ENCODE measurements at regions not wholly inside any gene's neighbourhood (a gene's known extent, or its start where the extent isn't known, plus 50 kb on each side); places are given as distances from the start of the nearest gene placed in this dataset.

DNA sequence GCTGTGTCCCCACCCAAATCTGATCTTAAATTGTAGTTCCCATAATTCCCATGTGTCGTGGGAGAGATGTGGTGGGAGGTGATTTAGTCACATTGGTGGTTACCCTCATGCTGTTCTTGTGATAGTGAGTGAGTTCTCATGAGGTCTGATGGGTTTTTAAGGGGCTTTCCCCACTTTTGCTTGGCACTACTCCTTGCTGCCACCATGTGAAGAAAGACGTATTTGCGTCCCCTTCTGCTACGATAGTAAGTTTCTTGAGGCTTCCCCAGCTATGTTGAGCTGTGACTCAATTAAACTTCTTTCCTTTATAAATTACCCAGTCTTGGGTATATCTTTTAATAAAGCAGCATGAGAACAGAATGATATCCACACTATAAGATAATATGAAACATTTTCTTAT is 1023.4 kb downstream of the TLE4 start:
- no peak for DNase-seq

DNA sequence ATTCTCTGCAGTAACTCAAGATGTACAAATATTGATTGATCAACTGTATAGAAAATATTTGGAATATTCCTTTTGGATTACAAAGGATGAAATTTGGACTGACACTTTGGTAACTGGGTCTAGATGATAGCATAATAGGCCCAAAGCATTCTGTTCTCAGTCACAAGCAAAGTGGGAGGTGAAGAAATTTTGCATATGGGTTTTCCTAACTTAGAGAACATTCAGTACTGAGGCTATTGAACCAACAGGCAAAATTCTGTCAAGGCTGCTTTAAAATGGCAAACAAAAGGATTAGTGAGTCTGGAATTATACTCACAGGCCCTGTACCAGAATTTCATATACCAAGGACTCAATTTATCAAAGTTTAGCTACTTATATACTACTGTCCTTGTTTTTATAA is 1020.6 kb downstream of the TLE4 start:
- no peak for DNase-seq

- DNase-seq, result no peak
Measured at GRCh38 chr9:80586786-80587330, 1015.1 kb downstream of the TLE4 start.

DNA sequence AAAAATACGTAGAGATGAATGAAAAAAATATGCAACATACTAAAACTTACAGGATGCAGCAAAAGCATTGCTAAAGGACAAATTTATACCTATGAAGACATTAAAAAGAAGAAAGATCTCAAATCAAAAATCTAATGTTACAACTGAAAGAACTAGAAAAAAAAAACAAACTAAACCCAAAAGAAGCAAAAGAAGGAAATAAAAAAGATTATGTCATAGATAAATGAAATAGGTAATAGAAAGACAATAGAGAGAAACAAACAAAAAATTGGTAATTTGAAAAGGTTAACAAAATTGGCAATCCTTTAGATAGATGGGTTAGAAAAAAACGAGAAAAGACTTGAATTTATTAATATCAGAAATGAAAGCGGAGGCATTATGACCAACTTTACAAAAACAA is 1000.2 kb downstream of the TLE4 start:
- DNase-seq, result no peak

- no peak for DNase-seq
Measured at GRCh38 chr9:80569236-80569635, 997.5 kb downstream of the TLE4 start.

DNA sequence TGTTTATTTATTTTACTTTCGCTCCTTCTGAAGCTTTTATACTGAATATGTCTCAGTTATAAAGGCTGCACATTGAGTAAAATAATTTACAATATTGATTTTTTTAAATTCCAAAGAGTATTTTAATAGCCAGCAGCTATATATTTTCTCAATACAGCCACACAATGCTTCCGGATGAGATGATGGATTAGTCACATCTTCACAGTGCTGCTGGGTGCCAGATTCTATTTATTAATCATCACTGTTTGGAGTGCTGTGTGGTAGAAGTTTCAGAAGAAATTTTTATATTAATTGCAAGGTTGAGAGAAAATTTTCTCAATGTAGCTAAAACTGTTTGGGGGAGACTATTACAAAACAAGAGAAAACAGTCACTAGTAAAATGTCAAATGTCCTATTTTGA is 989.8 kb downstream of the TLE4 start:
- no peak for DNase-seq

GRCh38 chr9:80560976-80561375 is 989.2 kb downstream of the TLE4 start:
- DNase-seq, result no peak

GRCh38 chr9:80557256-80557655 is 985.5 kb downstream of the TLE4 start:
- no peak for DNase-seq

DNA sequence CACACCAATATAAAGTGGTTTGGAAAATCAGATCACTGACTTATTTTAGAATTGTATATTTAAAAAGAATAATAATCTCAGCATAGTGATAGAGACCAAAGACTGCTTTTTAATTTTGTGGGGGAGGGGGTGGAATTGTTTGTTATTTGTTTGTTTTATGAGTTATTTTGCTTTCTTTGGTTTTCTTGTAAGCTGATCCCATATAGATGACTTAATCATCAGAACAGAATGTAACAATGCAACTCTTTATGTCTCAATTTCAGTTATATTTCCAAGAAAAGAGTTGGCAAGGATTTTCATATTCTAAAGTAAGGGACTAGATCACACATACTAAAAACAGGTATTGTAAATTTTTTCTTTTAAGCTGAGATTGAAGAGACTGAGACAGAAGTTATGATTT is 984.9 kb downstream of the TLE4 start:
- no peak for DNase-seq

DNA sequence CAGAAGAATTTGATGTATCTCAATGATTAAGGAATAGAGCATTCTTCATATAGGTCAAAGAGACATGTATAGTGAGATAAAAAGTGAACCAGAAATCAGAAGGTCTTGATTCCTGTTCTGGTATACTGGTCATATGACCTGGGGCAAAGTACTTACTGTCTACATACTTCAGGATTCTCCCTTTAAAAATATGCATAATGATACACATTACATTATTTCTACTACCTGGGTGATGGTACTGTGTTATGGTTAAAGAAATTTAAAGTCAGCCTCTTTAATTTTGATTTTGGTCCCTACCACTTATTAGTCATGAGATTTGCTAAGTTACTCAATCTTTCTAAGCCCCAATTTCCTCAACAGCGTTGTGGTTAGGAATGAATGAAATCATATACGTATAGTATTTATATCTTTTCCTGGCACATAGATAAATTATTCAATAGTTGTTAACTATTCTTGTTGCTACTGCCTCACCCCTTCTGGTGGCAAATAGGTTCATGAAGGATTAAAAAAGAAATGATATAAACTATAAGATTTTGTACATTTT is 984.1 kb downstream of the TLE4 start:
- no peak for DNase-seq

DNA sequence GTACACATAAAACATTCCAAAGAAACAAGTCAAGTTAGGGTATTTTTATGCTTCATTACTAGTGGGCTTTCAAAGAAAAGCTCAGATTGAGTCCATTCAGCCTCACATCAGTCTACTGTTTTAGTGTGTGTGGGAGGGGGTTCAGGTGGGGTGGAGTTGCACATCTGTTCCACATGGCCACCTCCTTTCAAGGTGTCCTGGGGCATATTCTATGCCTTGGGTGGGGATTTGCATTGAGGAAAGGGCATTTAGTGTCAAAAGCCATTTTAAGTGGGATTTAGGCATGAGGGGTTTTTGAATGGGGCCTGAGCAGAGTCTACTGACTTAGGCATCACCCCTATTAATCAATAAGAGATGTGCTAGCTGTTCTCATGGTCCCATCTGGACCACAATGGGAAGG is 983.1 kb downstream of the TLE4 start:
- DNase-seq, result no peak

GRCh38 chr9:80554301-80554700 is 982.5 kb downstream of the TLE4 start:
- no peak for DNase-seq

- DNase-seq, result no peak
Measured at GRCh38 chr9:80552931-80553330, 981.2 kb downstream of the TLE4 start.

GRCh38 chr9:80550181-80550580 is 978.4 kb downstream of the TLE4 start:
- no peak for DNase-seq

GRCh38 chr9:80547613-80548012 is 975.8 kb downstream of the TLE4 start:
- no peak for DNase-seq

GRCh38 chr9:80540387-80540786 is 968.6 kb downstream of the TLE4 start:
- no peak for DNase-seq

- no peak for DNase-seq
Measured at GRCh38 chr9:80538976-80539375, 967.2 kb downstream of the TLE4 start.

GRCh38 chr9:80522465-80522864 is 950.7 kb downstream of the TLE4 start:
- no peak for DNase-seq

GRCh38 chr9:80521151-80521550 is 949.4 kb downstream of the TLE4 start:
- no peak for DNase-seq

GRCh38 chr9:80520231-80520630 is 948.5 kb downstream of the TLE4 start:
- no peak for DNase-seq

- no peak for DNase-seq
Measured at GRCh38 chr9:80518441-80518840, 946.7 kb downstream of the TLE4 start.

DNA sequence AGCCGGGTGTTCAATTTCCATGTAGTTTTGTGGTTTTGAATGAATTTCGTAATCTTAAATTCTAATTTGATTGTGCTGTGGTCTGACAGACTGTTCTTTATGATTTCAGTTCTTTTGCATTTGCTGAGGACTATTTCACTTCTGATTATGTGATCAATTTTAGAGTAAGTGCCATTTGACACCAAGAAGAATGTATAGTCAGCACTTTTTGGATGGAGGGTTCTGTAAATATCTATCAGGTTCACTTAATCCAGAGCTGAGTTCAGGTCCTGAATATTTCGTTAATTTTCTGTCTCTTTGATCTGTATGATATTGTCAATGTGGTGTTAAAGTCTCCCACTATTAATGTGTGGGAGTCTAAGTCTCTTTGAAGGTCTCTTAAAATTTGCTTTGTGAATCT is 944.9 kb downstream of the TLE4 start:
- DNase-seq, result no peak

GRCh38 chr9:80509358-80509757 is 937.6 kb downstream of the TLE4 start:
- DNase-seq, result no peak

- DNase-seq, result no peak
Measured at GRCh38 chr9:80507611-80508010, 935.8 kb downstream of the TLE4 start.

- DNase-seq, result no peak
Measured at GRCh38 chr9:80504601-80505230, 933.0 kb downstream of the TLE4 start.
